ENCODE measurements at regions not wholly inside any gene's neighbourhood (a gene's known extent, or its start where the extent isn't known, plus 50 kb on each side); places are given as distances from the start of the nearest gene placed in this dataset.

DNA sequence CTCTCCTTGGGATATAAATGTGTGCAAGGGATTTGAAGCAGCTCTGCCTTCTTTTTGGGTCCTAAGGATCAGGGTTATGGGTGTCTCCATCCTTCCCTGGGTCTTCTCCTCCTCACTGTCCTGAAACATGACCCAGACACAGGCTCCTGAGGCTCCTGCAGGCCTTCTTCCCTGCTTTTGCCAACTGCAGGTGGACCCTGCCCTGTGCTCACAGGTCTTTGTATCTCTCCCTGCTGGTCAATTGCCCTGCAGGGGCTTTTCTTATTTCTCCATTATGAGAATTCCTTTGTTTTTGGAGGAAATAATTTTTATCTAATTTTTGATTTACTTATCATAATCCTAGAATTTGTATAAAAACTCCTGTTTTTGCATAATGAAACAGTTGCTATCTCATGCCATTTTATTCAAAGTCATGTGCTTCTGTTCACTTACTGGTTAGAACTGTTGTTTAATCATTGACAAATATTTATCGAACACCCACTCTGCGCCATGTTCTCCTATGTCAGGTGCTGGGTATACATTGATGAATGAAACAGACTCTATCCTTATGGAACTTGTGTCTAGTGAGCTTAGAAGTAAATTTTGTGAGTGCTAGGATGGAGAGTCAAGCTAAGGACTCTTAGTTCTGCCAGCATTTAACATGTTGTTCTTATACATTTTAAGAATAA lies 89.7 kb upstream of the TOP3B start:
- TF ChIP-seq, protein P1, sequence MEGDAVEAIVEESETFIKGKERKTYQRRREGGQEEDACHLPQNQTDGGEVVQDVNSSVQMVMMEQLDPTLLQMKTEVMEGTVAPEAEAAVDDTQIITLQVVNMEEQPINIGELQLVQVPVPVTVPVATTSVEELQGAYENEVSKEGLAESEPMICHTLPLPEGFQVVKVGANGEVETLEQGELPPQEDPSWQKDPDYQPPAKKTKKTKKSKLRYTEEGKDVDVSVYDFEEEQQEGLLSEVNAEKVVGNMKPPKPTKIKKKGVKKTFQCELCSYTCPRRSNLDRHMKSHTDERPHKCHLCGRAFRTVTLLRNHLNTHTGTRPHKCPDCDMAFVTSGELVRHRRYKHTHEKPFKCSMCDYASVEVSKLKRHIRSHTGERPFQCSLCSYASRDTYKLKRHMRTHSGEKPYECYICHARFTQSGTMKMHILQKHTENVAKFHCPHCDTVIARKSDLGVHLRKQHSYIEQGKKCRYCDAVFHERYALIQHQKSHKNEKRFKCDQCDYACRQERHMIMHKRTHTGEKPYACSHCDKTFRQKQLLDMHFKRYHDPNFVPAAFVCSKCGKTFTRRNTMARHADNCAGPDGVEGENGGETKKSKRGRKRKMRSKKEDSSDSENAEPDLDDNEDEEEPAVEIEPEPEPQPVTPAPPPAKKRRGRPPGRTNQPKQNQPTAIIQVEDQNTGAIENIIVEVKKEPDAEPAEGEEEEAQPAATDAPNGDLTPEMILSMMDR (IDR thresholded peaks at IDR 0.05) = no peak
- no peak for TF ChIP-seq POLR2A (IDR thresholded peaks at IDR 0.05)
- 95 to 98% methylated on average over 2 of the region's 2 CpGs for WGBS, 2 donors
- Histone ChIP-seq H3K4me3 (no peak overlapping the region), H3K36me3 (ENCODE audit: low read depth, missing control alignments) (no peaks in the 10 kb centered on the region), H3K27ac (no peak overlapping the region), H3K4me1 (no peaks in the 10 kb centered on the region), H3K27me3 (no peaks in the 10 kb centered on the region), H3K9me3 (no peaks in the 10 kb centered on the region)
- no peak for DNase-seq
- intact Hi-C loops (cut with DNase I; ENCODE audit: low total_unique reads) = no loop called here

DNA sequence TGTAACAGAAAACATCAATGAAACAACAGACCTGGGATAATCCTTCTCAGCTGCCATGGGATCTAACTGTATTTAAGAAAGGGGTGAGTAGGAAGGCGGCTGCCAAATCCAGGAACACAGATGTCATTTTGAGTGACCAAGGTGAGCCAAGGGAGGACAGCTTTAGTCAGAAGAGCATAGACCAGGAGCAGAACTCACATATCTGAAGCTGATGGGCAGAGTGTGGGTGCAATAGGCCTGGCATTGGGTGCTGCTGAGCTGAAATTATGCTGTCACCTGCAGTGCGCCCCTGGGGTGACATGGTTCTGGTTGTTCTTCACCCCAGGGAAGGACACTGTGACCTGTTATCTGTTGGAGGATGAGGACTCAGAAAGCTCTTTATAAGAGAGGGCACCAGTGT lies 88.9 kb upstream of the TOP3B start:
- Histone ChIP-seq H3K9me3 (no peaks in the 10 kb centered on the region), H3K4me3 (no peak overlapping the region), H3K27ac (no peak overlapping the region), H3K4me1 (no peaks in the 10 kb centered on the region), H3K36me3 (ENCODE audit: low read depth, missing control alignments) (no peaks in the 10 kb centered on the region), H3K27me3 (no peaks in the 10 kb centered on the region)
- intact Hi-C loops (cut with DNase I; ENCODE audit: low total_unique reads) = no loop called here
- 88 to 96% methylated on average over 2 of the region's 2 CpGs for WGBS, 2 donors
- no peak for DNase-seq
- no peak for TF ChIP-seq POLR2A (IDR thresholded peaks at IDR 0.05)
- TF ChIP-seq, protein P1 (IDR thresholded peaks at IDR 0.05) = no peak

DNA sequence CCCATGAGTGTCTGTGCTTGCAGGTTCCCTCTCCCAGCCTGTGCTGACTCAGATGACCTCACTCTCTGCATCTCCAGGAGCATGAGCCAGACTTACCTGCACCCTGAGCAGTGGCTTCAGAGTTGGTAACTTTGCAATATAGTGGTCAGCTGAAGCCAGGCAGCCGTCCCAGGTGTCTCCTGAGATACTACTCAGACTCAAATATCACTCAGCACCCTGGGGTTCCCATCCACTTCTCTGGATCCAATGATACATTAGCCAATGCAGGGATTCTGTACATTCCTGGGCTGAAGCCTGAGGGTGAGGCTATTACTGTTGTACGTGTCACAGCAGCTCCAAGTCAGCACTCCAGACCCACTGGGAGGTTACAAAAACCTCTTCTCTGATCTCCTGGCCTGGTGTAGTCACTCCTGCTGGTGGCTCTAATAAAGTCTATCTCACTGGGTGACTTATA lies 87.8 kb upstream of the TOP3B start:
- Histone ChIP-seq H3K27ac (no peak overlapping the region), H3K4me3 (no peak overlapping the region), H3K9me3 (no peaks in the 10 kb centered on the region), H3K4me1 (no peaks in the 10 kb centered on the region), H3K36me3 (ENCODE audit: low read depth, missing control alignments) (no peaks in the 10 kb centered on the region), H3K27me3 (no peaks in the 10 kb centered on the region)
- TF ChIP-seq, protein P1 (IDR thresholded peaks at IDR 0.05) = no peak
- TF ChIP-seq POLR2A (IDR thresholded peaks at IDR 0.05) = no peak
- DNase-seq = no peak
- intact Hi-C loops (cut with DNase I; ENCODE audit: low total_unique reads) = no loop called here
- 89 to 92% methylated on average over 2 of the region's 2 CpGs for WGBS, 2 donors

DNA sequence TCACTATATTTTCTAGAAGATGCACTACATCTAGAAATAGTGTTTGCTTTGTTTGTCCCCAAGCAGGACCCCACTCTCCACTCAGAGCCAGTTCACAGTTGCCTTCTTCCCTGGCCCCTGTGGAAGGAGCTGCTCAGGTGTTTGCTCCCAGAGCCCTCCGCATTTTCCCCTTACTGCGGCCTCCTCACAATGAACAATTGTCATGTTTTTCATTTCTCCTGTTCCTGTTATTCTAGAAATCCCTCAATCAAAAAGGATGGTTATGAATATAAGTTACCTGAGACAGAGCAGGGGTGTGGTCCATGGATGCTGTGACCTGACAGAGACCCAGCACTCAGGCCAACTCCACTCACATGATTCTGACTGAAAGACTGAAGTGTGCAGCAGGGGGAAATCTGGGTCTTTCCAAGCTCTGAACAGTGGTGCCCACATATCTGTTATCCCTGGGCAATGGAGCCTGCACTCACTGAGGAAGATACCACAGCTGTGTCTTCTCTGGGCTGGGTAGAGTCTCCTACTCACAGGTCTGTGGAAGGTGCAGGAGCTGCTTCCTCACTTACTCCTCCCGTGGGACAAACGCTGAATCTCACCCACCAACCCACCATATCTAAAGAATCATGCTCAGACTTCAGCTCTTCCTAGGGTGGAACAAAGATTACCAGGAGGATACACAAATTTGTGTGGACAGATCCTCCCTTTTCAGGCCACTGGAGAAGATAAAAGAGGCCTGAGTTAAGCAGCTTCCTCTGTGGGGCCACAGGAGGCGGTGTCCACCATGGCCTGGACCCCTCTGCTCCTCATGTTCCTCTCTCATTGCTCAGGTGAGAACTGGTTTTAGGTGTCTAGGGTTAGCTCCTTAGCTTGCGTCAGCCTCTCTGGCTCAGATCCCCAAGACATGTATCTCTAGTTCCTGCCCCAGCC lies 87.1 kb upstream of the TOP3B start:
- Histone ChIP-seq H3K27ac (no peak overlapping the region), H3K27me3 (no peaks in the 10 kb centered on the region), H3K4me3 (no peak overlapping the region), H3K9me3 (no peaks in the 10 kb centered on the region), H3K4me1 (no peaks in the 10 kb centered on the region), H3K36me3 (ENCODE audit: low read depth, missing control alignments) (no peaks in the 10 kb centered on the region)
- DNase-seq = no peak
- no peak for TF ChIP-seq POLR2A (IDR thresholded peaks at IDR 0.05)
- TF ChIP-seq, protein P1 (IDR thresholded peaks at IDR 0.05) = no peak
- 85 to 89% methylated on average over 5 to 6 of the region's 6 CpGs for WGBS, 2 donors
- intact Hi-C loops (cut with DNase I; ENCODE audit: low total_unique reads) = no loop called here

Measured in testis (tissue), 2 donors.